ENCODE measurements at regions not wholly inside any gene's neighbourhood (a gene's known extent, or its start where the extent isn't known, plus 50 kb on each side); places are given as distances from the start of the nearest gene placed in this dataset.
"Not testable (repeated sequence)": the region's sequence is repeated elsewhere in the genome, so short reads cannot be mapped to it uniquely, and the experiment has no call there.

- not testable (repeated sequence) for TF ChIP-seq ZNF341 (tag by site-specific recombination; IDR thresholded peaks at IDR 0.05; ENCODE audit: low read depth); ZBTB1 (tag by site-specific recombination; IDR thresholded peaks at IDR 0.05); YY1 (tag by site-specific recombination; IDR thresholded peaks at IDR 0.05); ZNF544 (tag by site-specific recombination; IDR thresholded peaks at IDR 0.05); CTCF (tag by site-specific recombination; IDR thresholded peaks at IDR 0.05); ZNF138 (tag by site-specific recombination; IDR thresholded peaks at IDR 0.05; ENCODE audit: borderline replicate concordance); REPIN1 (tag by site-specific recombination; IDR thresholded peaks at IDR 0.05; ENCODE audit: low read depth); ZNF426 (tag by site-specific recombination; IDR thresholded peaks at IDR 0.05); ZNF501 (tag by site-specific recombination; IDR thresholded peaks at IDR 0.05); ZNF518A (tag by site-specific recombination; conservative IDR thresholded peaks at IDR 0.05; ENCODE audit: low read depth); HOXD13 (CRISPR knock-in tag; IDR thresholded peaks at IDR 0.05; ENCODE audit: borderline replicate concordance); ZNF530 (tag by site-specific recombination; IDR thresholded peaks at IDR 0.05; ENCODE audit: low read depth)
Observed at GRCh38 chr14:97167577-97167976, 370.4 kb downstream of the VRK1 start.
